Right lobe of liver (tissue), 6 donors: ENCODE measurements at regions not wholly inside any gene's neighbourhood (a gene's known extent, or its start where the extent isn't known, plus 50 kb on each side); places are given as distances from the start of the nearest gene placed in this dataset.

ENCODE experiments used
- ATAC-seq, 4 donors: fragments of 200-7000 bp; cut with Tn5 transposase; one replicate each; pipeline ENCODE4 v1.9.1; 2020; ENCODE audit warnings: mild to moderate bottlenecking in 4 of 4, moderate library complexity in 4 of 4
- DNase-seq, 3 donors: peaks; one replicate each; pipeline ENCODE4 v3.0.0-alpha.2; 2020
- H3K27ac ChIP-seq, 3 donors: fragments of 200-600 bp; one replicate each; pipeline ENCODE4 v1.8.0; 2022
- H3K27me3 ChIP-seq, 2 donors: fragments of 200-600 bp; one replicate each; pipeline ENCODE4 v1.8.0; 2022
- H3K36me3 ChIP-seq, 4 donors: fragments of 200-600 bp; sonication (generic) in 1 of 4; one replicate each; pipeline versions ENCODE4 v1.5.1 to v1.8.0; 2017 to 2022; ENCODE audit warnings: control low read depth in 1 of 4
- H3K4me1 ChIP-seq, 4 donors: fragments of 200-600 bp; sonication (generic) in 1 of 4; one replicate each; pipeline versions ENCODE4 v1.5.1 to v1.8.0; 2017 to 2022; ENCODE audit warnings: control low read depth in 1 of 4
- H3K4me3 ChIP-seq, 3 donors: fragments of 200-600 bp; one replicate each; pipeline ENCODE4 v1.8.0; 2022
- H3K9me3 ChIP-seq, 4 donors: fragments of 200-600 bp; sonication (generic) in 1 of 4; one replicate each; pipeline versions ENCODE4 v1.5.1 to v1.8.0; 2017 to 2022; ENCODE audit warnings: control low read depth in 1 of 4
- POLR2A ChIP-seq: fragments of 450-650 bp; IDR thresholded peaks from one replicate; pipeline ENCODE4 v1.6.1; 2017; ENCODE audit warnings: antibody characterized with exemption, mild to moderate bottlenecking
- WGBS: methylation state at CpG from one replicate; pipeline ENCODE4 v1.1.6; 2018; ENCODE audit warnings: low coverage, low lambda C conversion rate; ENCODE audit not compliant: insufficient coverage; ENCODE audit errors: missing lambda C conversion rate; 5-methylcytosine and 5-hydroxymethylcytosine counted together
- intact Hi-C, 2 donors: fragments of 100-400 bp; cut with DNase I; formaldehyde crosslinking; loops; one replicate each; pipeline versions ENCODE4 v1.11.2 to v1.14.1; 2022
- TF ChIP-seq, protein P1 (sequence below), 4 donors: fragments of 200-600 bp in 3 of 4; fragments of 450-650 bp in 1 of 4; IDR thresholded peaks; one replicate each; pipeline versions ENCODE4 v1.5.1 to v1.8.0; 2016 to 2022; ENCODE audit warnings: antibody characterized with exemption in 4 of 4, mild to moderate bottlenecking in 2 of 4
- donor health status: DM: no; HTN: yes; CAD: no.
- donor health status: DM: no; HTN: no; CAD: no.
- donor health status: DM: no; HTN: no; CAD: no.
- donor health status: DM: no; HTN: yes; CAD: no.
- donor health status: DM: no; HTN: yes; CAD: no.

DNA sequence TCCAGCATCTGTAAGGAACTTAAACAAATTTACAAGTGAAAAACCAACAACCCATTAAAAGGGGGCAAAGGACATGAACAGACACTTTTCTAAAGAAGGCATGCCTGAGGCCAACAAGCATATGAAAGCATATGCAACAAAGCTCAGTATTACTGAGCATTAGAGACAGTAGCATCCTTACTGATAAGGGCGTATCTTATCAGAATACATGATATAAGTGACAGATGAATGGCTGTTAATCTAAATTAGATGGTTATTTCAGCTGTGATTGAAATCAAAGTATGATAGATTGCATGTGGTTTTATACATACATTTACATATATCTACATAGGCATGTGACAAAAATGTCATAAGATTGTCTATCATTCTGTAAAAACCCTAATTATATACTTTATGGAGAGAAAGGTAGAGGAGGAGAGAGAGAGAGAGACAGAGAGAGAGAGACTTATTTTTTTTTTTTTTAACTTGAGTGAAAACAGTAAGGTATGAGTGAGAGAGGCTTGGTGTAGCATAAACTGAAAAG lies 1240.7 kb downstream of the FAM181B start:
- Histone ChIP-seq H3K4me1 (no peaks in the 10 kb centered on the region), H3K9me3 (no peaks in the 10 kb centered on the region), H3K27me3 (no peaks in the 10 kb centered on the region), H3K27ac (no peak overlapping the region), H3K36me3 (no peaks in the 10 kb centered on the region), H3K4me3 (no peak overlapping the region)
- TF ChIP-seq, protein P1, sequence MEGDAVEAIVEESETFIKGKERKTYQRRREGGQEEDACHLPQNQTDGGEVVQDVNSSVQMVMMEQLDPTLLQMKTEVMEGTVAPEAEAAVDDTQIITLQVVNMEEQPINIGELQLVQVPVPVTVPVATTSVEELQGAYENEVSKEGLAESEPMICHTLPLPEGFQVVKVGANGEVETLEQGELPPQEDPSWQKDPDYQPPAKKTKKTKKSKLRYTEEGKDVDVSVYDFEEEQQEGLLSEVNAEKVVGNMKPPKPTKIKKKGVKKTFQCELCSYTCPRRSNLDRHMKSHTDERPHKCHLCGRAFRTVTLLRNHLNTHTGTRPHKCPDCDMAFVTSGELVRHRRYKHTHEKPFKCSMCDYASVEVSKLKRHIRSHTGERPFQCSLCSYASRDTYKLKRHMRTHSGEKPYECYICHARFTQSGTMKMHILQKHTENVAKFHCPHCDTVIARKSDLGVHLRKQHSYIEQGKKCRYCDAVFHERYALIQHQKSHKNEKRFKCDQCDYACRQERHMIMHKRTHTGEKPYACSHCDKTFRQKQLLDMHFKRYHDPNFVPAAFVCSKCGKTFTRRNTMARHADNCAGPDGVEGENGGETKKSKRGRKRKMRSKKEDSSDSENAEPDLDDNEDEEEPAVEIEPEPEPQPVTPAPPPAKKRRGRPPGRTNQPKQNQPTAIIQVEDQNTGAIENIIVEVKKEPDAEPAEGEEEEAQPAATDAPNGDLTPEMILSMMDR (IDR thresholded peaks at IDR 0.05), result no peak
- intact Hi-C loops, result no loop called here
- ATAC-seq (no peak), DNase-seq (no peak)
- whole genome bisulfite sequencing, result 50% methylated on average over 1 of the region's 1 CpG

DNA sequence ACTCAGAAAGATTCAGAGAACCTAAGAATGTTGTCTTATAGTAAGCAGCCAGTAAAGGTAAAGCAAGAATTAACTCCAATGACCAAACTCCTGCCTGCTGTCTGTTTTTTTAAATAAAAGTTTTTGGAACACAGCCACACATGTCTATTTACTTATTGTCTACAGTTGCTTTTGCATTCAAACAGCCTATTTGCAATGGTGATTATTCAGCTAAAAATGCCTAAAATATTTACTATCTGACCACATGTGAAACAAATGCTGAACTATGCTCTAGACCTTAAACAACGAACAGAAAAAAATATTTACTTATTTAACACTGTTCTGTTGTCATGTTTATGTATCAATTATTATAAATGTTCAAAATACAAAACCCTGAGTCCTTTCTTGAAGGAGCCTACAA lies 1246.6 kb downstream of the FAM181B start:
- ATAC-seq, result no peak
- Histone ChIP-seq H3K36me3 (no peaks in the 10 kb centered on the region), H3K4me3 (no peak overlapping the region), H3K27me3 (no peaks in the 10 kb centered on the region), H3K27ac (no peak overlapping the region), H3K9me3 (no peaks in the 10 kb centered on the region), H3K4me1 (no peaks in the 10 kb centered on the region)
- 23% methylated on average over 1 of the region's 1 CpG for WGBS
- DNase-seq, result no peak
- intact Hi-C loops, result no loop called here
- TF ChIP-seq, protein P1 (IDR thresholded peaks at IDR 0.05), result no peak
- TF ChIP-seq POLR2A, result no peak

DNA sequence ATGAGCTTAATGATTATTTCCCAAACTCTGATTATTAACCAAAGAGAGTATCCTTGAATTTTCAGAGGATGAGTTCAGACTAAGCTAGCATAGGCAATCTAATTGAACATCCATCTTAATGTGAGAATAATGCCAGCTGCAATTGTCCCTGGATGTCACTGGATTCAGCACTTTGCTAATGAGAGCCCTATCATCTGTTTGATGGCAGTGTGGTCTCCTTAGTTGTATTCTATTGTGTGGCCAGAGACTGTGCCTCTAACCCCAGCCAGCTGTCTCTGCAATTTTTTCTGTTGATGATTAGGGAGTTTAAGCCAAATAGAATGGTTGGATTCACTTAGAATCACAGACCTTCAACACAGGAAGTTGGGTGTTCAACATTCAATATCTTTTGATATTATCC lies 1249.5 kb downstream of the FAM181B start:
- ATAC-seq (no peak), DNase-seq (no peak)
- no peak overlapping the region for H3K4me3 ChIP-seq
- H3K27ac ChIP-seq, result no peak overlapping the region
- no peak for TF ChIP-seq POLR2A
- TF ChIP-seq, protein P1 (IDR thresholded peaks at IDR 0.05), result no peak
- H3K27me3 ChIP-seq, result no peaks in the 10 kb centered on the region
- H3K4me1 ChIP-seq, result no peaks in the 10 kb centered on the region
- H3K36me3 ChIP-seq, result no peaks in the 10 kb centered on the region
- H3K9me3 ChIP-seq, result no peaks in the 10 kb centered on the region
- intact Hi-C loops, result no loop called here

DNA sequence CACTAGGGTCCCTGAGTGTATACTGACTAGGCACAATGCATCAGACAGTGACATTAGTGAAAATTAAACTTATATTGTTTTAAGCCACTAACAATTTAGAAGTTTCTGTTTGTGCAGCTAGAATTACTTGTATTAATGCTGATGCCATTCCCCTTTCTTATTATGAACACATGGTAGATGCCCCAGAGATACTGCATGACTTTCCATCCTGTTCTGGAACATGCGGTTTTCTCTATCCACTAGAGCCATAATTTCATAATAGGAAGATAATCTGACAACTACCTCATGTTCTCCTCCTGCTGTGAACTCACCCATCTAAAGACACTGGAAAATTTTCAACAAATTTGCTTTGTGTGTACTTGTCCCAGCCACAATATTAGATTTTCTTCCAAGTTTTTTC lies 1256.4 kb downstream of the FAM181B start:
- H3K4me3 ChIP-seq, result no peak overlapping the region
- H3K27me3 ChIP-seq, result no peaks in the 10 kb centered on the region
- intact Hi-C loops, result no loop called here
- TF ChIP-seq, protein P1 (IDR thresholded peaks at IDR 0.05), result no peak
- TF ChIP-seq POLR2A, result no peak
- H3K36me3 ChIP-seq, result no peaks in the 10 kb centered on the region
- ATAC-seq (no peak), DNase-seq (no peak)
- H3K9me3 ChIP-seq, result no peaks in the 10 kb centered on the region
- H3K27ac ChIP-seq, result no peak overlapping the region
- H3K4me1 ChIP-seq, result no peaks in the 10 kb centered on the region
- 71% methylated on average over 1 of the region's 1 CpG for WGBS

DNA sequence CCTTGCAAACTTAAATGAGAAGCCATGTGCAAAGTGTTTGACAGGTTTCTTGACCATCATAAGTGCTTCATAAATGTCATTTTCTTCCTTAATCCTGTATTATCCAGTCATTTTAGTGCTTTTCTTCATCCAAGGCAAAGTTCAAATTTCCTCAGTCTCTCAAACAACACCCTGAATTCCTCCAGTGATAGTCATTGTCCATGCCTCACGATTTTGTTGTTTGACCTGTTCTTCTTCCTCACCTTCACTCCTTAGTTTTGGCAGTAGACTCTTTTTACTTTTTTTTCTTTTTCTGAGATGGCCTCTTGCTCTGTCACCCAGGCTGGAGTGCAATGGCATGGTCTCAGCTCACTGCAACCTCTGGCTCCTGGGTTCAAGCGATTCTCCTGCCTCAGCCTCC lies 1257.3 kb downstream of the FAM181B start:
- 68% methylated on average over 2 of the region's 2 CpGs for WGBS
- Histone ChIP-seq H3K36me3 (no peaks in the 10 kb centered on the region), H3K27ac (no peak overlapping the region), H3K4me3 (no peak overlapping the region), H3K4me1 (no peaks in the 10 kb centered on the region), H3K27me3 (no peaks in the 10 kb centered on the region), H3K9me3 (no peaks in the 10 kb centered on the region)
- intact Hi-C loops, result no loop called here
- no peak for DNase-seq
- no peak for ATAC-seq
- no peak for TF ChIP-seq POLR2A
- TF ChIP-seq, protein P1 (IDR thresholded peaks at IDR 0.05), result no peak
